Natural killer cell (primary cell): ENCODE measurements at regions not wholly inside any gene's neighbourhood (a gene's known extent, or its start where the extent isn't known, plus 50 kb on each side); places are given as distances from the start of the nearest gene placed in this dataset.

Source experiments
- ATAC-seq, 3 donors: fragments of 150-1000 bp in 2 of 3; fragments of 200-7000 bp in 1 of 3; cut with Tn5 transposase; 1 replicate in 1 of 3; 2 replicates in 2 of 3; pipeline ENCODE4 v1.10.0; 2021; ENCODE audit warnings: mild to moderate bottlenecking in 2 of 3, moderate library complexity in 2 of 3
- DNase-seq, 2 donors: peaks; one replicate each; pipeline versions ENCODE4 v3.0.0 to v3.0.0-alpha.2; 2013 to 2021; ENCODE audit warnings: mixed read lengths in 1 of 2
- H3K27ac ChIP-seq: one replicate; pipeline ENCODE4 v1.5.1; 2013; ENCODE audit warnings: mild to moderate bottlenecking, low read length
- H3K27me3 ChIP-seq: one replicate; pipeline ENCODE4 v1.6.1; 2013; ENCODE audit warnings: low read length; ENCODE audit not compliant: control insufficient read depth, insufficient read depth
- H3K36me3 ChIP-seq: one replicate; pipeline ENCODE4 v1.6.1; 2013; ENCODE audit warnings: low read length; ENCODE audit not compliant: control insufficient read depth, insufficient read depth
- H3K4me1 ChIP-seq: one replicate; pipeline ENCODE4 v1.6.1; 2013; ENCODE audit warnings: low read length; ENCODE audit not compliant: control insufficient read depth, insufficient read depth
- H3K4me3 ChIP-seq: one replicate; pipeline ENCODE4 v1.5.1; 2013; ENCODE audit warnings: low read length
- H3K9me3 ChIP-seq: one replicate; pipeline ENCODE4 v1.6.1; 2013; ENCODE audit warnings: low read length; ENCODE audit not compliant: control insufficient read depth, insufficient read depth
- H3K27ac Mint-ChIP-seq, 2 donors: one replicate each; pipeline ENCODE4 v1.8.0; 2022; ENCODE audit warnings: mild to moderate bottlenecking in 2 of 2, mixed read lengths in 2 of 2, moderate library complexity in 1 of 2
- H3K27me3 Mint-ChIP-seq, 2 donors: one replicate each; pipeline ENCODE4 v1.8.0; 2022; ENCODE audit warnings: low read depth in 2 of 2, mixed read lengths in 2 of 2
- H3K36me3 Mint-ChIP-seq: one replicate; pipeline ENCODE4 v1.8.0; 2022; ENCODE audit warnings: mixed read lengths
- H3K4me1 Mint-ChIP-seq, 2 donors: one replicate each; pipeline ENCODE4 v1.8.0; 2022; ENCODE audit warnings: mixed read lengths in 2 of 2
- H3K4me3 Mint-ChIP-seq: one replicate; pipeline ENCODE4 v1.8.0; 2022; ENCODE audit warnings: mild to moderate bottlenecking, moderate library complexity, mixed read lengths
- H3K9me3 Mint-ChIP-seq, 2 donors: one replicate each; pipeline ENCODE4 v1.8.0; 2022; ENCODE audit warnings: mixed read lengths in 2 of 2
- WGBS: methylation state at CpG from one replicate; pipeline ENCODE4 v1.1.7; 2013; ENCODE audit warnings: missing lambda C conversion rate; ENCODE audit not compliant: insufficient coverage; 5-methylcytosine and 5-hydroxymethylcytosine counted together
- intact Hi-C: fragments of 100-400 bp; cut with micrococcal nuclease; formaldehyde crosslinking; loops from one replicate; pipeline ENCODE4 v1.14.2; 2022
- TF ChIP-seq, protein P1 (sequence below): fragments of 200-600 bp; IDR thresholded peaks from one replicate; pipeline ENCODE4 v1.8.0; 2022; ENCODE audit warnings: antibody characterized with exemption

DNA sequence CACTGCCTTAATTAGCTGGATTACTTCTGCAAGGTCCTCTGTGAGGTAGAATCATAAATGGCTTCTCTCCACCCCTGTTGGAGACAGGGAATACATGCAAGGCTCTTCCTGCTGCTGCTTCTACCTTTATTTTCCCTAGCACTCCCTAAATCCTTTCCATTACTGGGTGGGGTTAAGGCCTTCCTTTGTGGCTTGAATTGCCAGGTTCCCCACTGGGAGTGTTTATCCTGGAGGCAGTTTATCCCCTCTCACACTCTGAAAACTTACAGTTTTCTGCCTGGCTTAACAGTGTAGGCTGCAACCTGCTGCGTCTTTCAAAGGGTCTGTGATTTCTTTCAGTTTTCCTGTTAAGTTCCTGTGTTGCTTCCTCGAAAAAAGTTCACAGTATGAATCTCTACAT, 1062.3 kb upstream of the CRIM1 start:
- H3K4me3 ChIP-seq, result no peak overlapping the region
- 27% methylated on average over 2 of the region's 2 CpGs for WGBS
- H3K9me3 ChIP-seq, result no peaks in the 10 kb centered on the region
- no peaks in the 10 kb centered on the region for H3K4me1 ChIP-seq
- Mint-ChIP-seq H3K4me1 (no peaks in the 10 kb centered on the region), H3K27me3 (no peaks in the 10 kb centered on the region), H3K27ac (no peak overlapping the region), H3K36me3 (peaks cover 6% of the 10 kb centered on the region), H3K9me3 (peaks cover 9 to 18% of the 10 kb centered on the region in 2 donors), H3K4me3 (no peak overlapping the region)
- TF ChIP-seq, protein P1, sequence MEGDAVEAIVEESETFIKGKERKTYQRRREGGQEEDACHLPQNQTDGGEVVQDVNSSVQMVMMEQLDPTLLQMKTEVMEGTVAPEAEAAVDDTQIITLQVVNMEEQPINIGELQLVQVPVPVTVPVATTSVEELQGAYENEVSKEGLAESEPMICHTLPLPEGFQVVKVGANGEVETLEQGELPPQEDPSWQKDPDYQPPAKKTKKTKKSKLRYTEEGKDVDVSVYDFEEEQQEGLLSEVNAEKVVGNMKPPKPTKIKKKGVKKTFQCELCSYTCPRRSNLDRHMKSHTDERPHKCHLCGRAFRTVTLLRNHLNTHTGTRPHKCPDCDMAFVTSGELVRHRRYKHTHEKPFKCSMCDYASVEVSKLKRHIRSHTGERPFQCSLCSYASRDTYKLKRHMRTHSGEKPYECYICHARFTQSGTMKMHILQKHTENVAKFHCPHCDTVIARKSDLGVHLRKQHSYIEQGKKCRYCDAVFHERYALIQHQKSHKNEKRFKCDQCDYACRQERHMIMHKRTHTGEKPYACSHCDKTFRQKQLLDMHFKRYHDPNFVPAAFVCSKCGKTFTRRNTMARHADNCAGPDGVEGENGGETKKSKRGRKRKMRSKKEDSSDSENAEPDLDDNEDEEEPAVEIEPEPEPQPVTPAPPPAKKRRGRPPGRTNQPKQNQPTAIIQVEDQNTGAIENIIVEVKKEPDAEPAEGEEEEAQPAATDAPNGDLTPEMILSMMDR, result no peak
- intact Hi-C loops, result no loop called here
- H3K36me3 ChIP-seq, result no peaks in the 10 kb centered on the region
- H3K27me3 ChIP-seq, result no peaks in the 10 kb centered on the region
- no peak overlapping the region for H3K27ac ChIP-seq
- ATAC-seq, result no peak
- no peak for DNase-seq

DNA sequence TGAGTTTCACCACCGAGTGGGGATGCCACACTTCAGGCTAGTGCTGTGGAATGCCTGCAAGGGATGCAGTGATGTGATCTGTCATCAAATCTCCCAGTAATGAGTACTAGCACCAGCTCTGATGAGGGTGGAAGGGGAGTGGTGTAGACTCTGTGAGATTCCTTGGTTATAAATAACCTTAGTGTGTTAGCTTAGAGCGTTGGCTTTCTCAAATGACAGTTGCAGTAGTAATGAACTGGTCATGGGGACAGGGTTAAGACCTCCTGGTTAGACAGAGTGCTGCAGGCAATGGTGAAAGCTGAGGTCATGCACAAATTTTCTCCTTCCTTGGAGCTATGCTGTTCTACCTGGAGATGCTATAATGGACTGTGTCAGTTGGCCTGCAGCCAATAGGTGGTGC, 1063.4 kb upstream of the CRIM1 start:
- H3K27ac ChIP-seq, result no peak overlapping the region
- H3K27me3 ChIP-seq, result no peaks in the 10 kb centered on the region
- Mint-ChIP-seq H3K27ac (no peak overlapping the region), H3K4me1 (no peaks in the 10 kb centered on the region), H3K9me3 (peaks cover 15% of the 10 kb centered on the region in 2 donors), H3K27me3 (no peaks in the 10 kb centered on the region), H3K4me3 (no peak overlapping the region), H3K36me3 (peaks cover 6% of the 10 kb centered on the region)
- DNase-seq (no peak), ATAC-seq (no peak)
- H3K4me3 ChIP-seq, result no peak overlapping the region
- 70% methylated on average over 2 of the region's 2 CpGs for WGBS
- H3K36me3 ChIP-seq, result no peaks in the 10 kb centered on the region
- intact Hi-C loops, result no loop called here
- TF ChIP-seq, protein P1, result no peak
- H3K4me1 ChIP-seq, result no peaks in the 10 kb centered on the region
- no peaks in the 10 kb centered on the region for H3K9me3 ChIP-seq

DNA sequence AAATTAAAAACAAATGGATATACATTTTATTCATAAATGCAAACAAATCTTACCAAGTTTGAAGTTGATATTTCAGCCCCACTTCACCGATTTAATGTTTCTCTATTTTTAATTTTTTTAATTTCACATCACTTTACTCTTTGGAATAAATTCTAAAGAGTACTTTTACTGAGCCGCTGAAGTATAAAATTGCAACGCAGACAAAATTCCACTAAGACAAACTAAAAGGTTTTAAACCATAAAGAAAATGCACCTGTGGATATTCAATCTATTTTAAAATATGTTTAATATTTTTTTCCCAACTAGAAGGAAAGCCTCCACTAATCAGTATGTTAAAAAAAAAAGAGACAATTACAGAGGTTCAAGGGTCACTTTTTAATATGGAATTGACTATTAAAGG, 1073.9 kb upstream of the CRIM1 start:
- intact Hi-C loops, result no loop called here
- Histone ChIP-seq H3K9me3 (no peaks in the 10 kb centered on the region), H3K27ac (no peak overlapping the region), H3K36me3 (no peaks in the 10 kb centered on the region), H3K4me1 (no peaks in the 10 kb centered on the region), H3K4me3 (no peak overlapping the region), H3K27me3 (no peaks in the 10 kb centered on the region)
- Mint-ChIP-seq H3K27me3 (no peaks in the 10 kb centered on the region), H3K4me1 (no peaks in the 10 kb centered on the region), H3K4me3 (no peak overlapping the region), H3K27ac (no peak overlapping the region), H3K36me3 (no peaks in the 10 kb centered on the region), H3K9me3 (peaks cover 9 to 19% of the 10 kb centered on the region in 2 donors)
- 100% methylated on average over 2 of the region's 3 CpGs for WGBS
- TF ChIP-seq, protein P1, result no peak
- DNase-seq, result no peak
- ATAC-seq, result no peak

DNA sequence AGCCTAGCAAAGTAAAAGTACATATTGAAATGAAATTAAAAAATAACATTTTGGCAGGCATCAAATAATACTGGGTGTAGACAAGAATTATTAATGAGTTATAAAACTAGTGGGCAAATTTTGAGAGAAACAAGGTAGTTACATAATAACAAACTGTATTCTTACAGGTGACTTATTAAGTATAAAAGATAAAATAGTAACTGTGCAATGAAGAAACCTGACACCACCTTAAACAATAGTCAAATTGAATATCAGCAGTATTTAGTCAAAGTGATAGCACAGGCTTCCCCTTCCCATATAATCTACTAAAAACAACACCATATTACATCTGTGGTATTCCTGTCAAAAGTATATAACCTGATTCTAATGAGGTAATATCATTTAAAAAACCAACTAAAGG, 1099.8 kb upstream of the CRIM1 start:
- no peaks in the 10 kb centered on the region for H3K4me1 ChIP-seq
- TF ChIP-seq, protein P1, result no peak
- DNase-seq, result no peak
- no peak overlapping the region for H3K4me3 ChIP-seq
- Mint-ChIP-seq H3K27me3 (no peaks in the 10 kb centered on the region), H3K27ac (no peak overlapping the region), H3K4me3 (no peak overlapping the region), H3K4me1 (no peaks in the 10 kb centered on the region), H3K36me3 (no peaks in the 10 kb centered on the region), H3K9me3 (peaks cover 18 to 22% of the 10 kb centered on the region in 2 donors)
- no peak for ATAC-seq
- no peaks in the 10 kb centered on the region for H3K9me3 ChIP-seq
- H3K27ac ChIP-seq, result no peak overlapping the region
- intact Hi-C loops, result no loop called here
- H3K36me3 ChIP-seq, result no peaks in the 10 kb centered on the region
- H3K27me3 ChIP-seq, result no peaks in the 10 kb centered on the region
